ENCODE measurements at regions not wholly inside any gene's neighbourhood (a gene's known extent, or its start where the extent isn't known, plus 50 kb on each side); places are given as distances from the start of the nearest gene placed in this dataset.

DNA sequence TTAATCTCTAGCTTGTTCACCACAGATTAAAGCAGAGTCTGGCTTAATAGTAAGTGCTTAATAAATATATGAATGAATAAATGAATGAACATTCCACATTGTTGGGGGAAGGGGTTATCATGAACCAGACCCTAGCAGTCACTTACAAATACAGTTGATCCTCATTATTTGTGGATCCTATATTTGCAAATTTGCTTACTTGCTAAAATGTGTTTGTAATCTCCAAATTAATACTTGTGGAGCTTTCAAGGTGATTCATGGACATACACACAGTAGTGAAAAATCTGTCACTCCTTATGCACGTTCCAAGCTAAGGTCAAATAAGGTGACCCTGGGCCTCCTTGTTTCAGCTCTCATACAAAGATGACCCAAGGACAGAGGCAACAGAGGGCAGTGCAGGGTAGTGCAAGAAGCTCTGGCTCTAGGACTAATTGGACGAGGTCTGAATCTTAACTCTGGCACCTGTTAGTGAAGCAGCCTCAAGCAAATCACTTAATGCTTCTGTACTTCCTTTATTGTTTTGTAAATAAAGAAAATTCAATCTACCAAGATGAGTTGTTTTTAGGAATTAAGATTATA is 112.8 kb upstream of the C2CD4B start:
- no peak for TF ChIP-seq FOXM1 (IDR thresholded peaks at IDR 0.05; ENCODE audit: borderline replicate concordance, low read depth)
- TF ChIP-seq, protein P1, sequence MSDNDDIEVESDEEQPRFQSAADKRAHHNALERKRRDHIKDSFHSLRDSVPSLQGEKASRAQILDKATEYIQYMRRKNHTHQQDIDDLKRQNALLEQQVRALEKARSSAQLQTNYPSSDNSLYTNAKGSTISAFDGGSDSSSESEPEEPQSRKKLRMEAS (IDR thresholded peaks at IDR 0.05), result no peak
- no peak for TF ChIP-seq ZBTB7A (IDR thresholded peaks at IDR 0.05; ENCODE audit: low read depth)
- TF ChIP-seq EP300 (IDR thresholded peaks at IDR 0.05; ENCODE audit: borderline replicate concordance), result no peak
- TF ChIP-seq TCF12 (IDR thresholded peaks at IDR 0.05; ENCODE audit: low read depth), result no peak
- TF ChIP-seq NFIC (IDR thresholded peaks at IDR 0.05), result no peak
- TF ChIP-seq, protein P2, sequence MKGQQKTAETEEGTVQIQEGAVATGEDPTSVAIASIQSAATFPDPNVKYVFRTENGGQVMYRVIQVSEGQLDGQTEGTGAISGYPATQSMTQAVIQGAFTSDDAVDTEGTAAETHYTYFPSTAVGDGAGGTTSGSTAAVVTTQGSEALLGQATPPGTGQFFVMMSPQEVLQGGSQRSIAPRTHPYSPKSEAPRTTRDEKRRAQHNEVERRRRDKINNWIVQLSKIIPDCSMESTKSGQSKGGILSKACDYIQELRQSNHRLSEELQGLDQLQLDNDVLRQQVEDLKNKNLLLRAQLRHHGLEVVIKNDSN (IDR thresholded peaks at IDR 0.05), result no peak

DNA sequence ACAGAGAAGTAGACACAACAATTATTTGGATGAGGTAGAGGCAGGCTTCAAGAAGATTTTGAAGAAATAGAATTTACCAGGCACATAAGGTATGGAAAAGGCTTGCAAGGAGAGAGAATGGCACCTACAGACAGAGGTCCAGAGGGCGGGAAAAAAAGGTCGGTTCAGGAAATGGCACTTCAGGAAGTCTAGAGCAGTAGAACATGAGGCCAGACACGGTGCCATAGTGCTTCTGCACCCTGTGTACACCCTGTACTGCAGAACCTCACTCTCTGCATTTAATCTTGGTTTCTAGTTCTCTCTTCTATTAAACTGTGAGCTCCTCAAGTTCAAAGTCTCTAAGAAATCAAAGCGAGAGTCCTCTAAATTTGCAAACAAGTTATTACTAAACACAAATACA is 113.4 kb upstream of the C2CD4B start:
- TF ChIP-seq EGR1 (IDR thresholded peaks at IDR 0.05), result no peak
- TF ChIP-seq TCF12 (IDR thresholded peaks at IDR 0.05; ENCODE audit: low read depth), result no peak
- TF ChIP-seq, protein P2 (IDR thresholded peaks at IDR 0.05), result no peak
- no peak for TF ChIP-seq TEAD4 (IDR thresholded peaks at IDR 0.05)
- no peak for TF ChIP-seq FOXM1 (IDR thresholded peaks at IDR 0.05; ENCODE audit: borderline replicate concordance, low read depth)
- no peak for TF ChIP-seq EP300 (IDR thresholded peaks at IDR 0.05; ENCODE audit: borderline replicate concordance)

DNA sequence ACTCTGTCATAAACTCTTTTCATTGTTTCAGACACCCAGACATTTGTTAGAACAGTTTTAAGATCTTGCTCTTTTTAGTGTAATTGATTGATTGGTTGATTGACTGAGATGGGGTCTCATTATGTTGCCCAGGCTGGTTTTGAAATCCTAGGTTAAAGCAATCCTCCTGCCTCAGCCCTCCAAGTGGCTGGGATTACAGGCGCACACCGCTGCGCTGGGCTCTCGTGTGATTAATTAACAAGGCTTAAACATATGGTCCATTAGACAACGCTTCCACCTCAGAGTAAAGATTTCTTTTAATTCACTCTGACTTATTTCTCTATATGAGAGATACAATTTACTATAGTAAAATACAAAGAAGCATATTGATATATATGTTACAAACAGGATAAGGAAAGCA is 114.0 kb upstream of the C2CD4B start:
- TF ChIP-seq YY1 (IDR thresholded peaks at IDR 0.05; ENCODE audit: low read depth), result no peak
- TF ChIP-seq, protein P2 (IDR thresholded peaks at IDR 0.05), result no peak
- TF ChIP-seq, protein P1 (IDR thresholded peaks at IDR 0.05), result no peak

DNA sequence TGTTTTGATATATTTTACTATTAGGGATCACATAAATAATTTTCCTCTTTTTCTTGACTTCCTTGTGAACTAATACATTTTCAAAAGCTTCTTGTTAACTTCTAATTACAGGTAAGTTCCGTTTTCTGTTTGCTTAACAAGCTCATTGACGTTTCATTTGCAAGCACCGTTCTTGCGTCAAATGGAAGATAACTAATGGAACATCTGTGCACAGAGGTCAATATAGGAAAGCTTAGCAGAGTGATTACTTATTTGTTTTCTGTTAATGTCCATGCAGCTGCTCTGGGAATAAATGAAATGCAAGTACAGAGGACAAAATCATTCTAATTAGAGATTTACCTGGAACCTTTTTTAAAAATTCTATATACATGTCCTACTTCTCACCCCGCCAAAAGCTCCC is 115.5 kb upstream of the C2CD4B start:
- no peak for TF ChIP-seq RAD21 (IDR thresholded peaks at IDR 0.05; ENCODE audit: low read depth)
- no peak for TF ChIP-seq NFIC (IDR thresholded peaks at IDR 0.05)
- TF ChIP-seq CEBPB (IDR thresholded peaks at IDR 0.05), result no peak
- no peak for TF ChIP-seq YY1 (IDR thresholded peaks at IDR 0.05; ENCODE audit: low read depth)
- no peak for TF ChIP-seq EGR1 (IDR thresholded peaks at IDR 0.05)
- TF ChIP-seq TAF1 (IDR thresholded peaks at IDR 0.05; ENCODE audit: low read depth), result no peak
- TF ChIP-seq EP300 (IDR thresholded peaks at IDR 0.05; ENCODE audit: borderline replicate concordance), result no peak
- no peak for TF ChIP-seq ZBTB7A (IDR thresholded peaks at IDR 0.05; ENCODE audit: low read depth)

DNA sequence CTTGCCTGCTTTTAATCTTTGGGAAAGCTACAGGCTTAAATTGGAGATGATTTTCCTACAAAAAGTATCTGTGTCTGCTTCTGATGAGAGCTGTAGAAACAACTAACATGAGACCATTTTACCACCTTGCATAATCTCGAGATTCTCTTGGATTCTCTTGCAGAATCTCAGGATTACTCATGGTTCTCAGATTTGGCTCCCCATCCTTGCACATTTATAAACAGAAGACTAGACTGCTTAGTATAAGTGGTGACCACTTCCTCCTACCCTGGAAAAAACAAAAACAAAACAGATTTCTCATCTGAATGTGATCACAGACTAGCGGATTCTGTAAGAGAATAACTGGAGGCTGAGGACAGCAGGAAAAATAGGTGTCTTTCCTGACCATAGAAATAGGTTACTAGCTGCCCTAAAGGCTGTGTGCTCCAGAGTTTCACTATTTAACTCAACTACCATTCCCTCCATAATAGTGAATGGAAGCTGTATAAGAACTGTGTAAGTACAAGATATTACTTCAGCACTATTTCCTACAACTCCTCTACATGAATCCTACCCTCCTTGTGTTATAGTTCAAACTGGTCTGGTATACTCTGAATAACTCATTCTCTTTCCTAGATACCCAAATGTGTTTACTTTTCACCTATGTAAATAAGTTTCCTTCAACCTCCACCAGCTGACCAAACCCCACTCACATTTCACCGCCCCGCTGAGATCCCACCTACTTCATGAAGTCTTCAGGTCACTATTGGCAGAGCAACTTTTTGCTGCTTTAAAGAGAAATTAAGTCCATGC is 122.2 kb upstream of the C2CD4B start:
- TF ChIP-seq NFIC (IDR thresholded peaks at IDR 0.05) (no peak), FOXM1 (IDR thresholded peaks at IDR 0.05; ENCODE audit: borderline replicate concordance, low read depth) (no peak), EGR1 (IDR thresholded peaks at IDR 0.05) (no peak), TAF1 (IDR thresholded peaks at IDR 0.05; ENCODE audit: low read depth) (no peak), RAD21 (IDR thresholded peaks at IDR 0.05; ENCODE audit: low read depth) (no peak), TCF12 (IDR thresholded peaks at IDR 0.05; ENCODE audit: low read depth) (no peak), CREB1 (IDR thresholded peaks at IDR 0.05; ENCODE audit: low read depth) (no peak), EP300 (IDR thresholded peaks at IDR 0.05; ENCODE audit: borderline replicate concordance) (no peak), TEAD4 (IDR thresholded peaks at IDR 0.05) (no peak), CEBPB (IDR thresholded peaks at IDR 0.05) (no peak)
- TF ChIP-seq, protein P2 (IDR thresholded peaks at IDR 0.05), result no peak
- TF ChIP-seq, protein P3, sequence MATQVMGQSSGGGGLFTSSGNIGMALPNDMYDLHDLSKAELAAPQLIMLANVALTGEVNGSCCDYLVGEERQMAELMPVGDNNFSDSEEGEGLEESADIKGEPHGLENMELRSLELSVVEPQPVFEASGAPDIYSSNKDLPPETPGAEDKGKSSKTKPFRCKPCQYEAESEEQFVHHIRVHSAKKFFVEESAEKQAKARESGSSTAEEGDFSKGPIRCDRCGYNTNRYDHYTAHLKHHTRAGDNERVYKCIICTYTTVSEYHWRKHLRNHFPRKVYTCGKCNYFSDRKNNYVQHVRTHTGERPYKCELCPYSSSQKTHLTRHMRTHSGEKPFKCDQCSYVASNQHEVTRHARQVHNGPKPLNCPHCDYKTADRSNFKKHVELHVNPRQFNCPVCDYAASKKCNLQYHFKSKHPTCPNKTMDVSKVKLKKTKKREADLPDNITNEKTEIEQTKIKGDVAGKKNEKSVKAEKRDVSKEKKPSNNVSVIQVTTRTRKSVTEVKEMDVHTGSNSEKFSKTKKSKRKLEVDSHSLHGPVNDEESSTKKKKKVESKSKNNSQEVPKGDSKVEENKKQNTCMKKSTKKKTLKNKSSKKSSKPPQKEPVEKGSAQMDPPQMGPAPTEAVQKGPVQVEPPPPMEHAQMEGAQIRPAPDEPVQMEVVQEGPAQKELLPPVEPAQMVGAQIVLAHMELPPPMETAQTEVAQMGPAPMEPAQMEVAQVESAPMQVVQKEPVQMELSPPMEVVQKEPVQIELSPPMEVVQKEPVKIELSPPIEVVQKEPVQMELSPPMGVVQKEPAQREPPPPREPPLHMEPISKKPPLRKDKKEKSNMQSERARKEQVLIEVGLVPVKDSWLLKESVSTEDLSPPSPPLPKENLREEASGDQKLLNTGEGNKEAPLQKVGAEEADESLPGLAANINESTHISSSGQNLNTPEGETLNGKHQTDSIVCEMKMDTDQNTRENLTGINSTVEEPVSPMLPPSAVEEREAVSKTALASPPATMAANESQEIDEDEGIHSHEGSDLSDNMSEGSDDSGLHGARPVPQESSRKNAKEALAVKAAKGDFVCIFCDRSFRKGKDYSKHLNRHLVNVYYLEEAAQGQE (IDR thresholded peaks at IDR 0.05; ENCODE audit: low read depth), result no peak
- TF ChIP-seq, protein P1 (IDR thresholded peaks at IDR 0.05), result no peak

DNA sequence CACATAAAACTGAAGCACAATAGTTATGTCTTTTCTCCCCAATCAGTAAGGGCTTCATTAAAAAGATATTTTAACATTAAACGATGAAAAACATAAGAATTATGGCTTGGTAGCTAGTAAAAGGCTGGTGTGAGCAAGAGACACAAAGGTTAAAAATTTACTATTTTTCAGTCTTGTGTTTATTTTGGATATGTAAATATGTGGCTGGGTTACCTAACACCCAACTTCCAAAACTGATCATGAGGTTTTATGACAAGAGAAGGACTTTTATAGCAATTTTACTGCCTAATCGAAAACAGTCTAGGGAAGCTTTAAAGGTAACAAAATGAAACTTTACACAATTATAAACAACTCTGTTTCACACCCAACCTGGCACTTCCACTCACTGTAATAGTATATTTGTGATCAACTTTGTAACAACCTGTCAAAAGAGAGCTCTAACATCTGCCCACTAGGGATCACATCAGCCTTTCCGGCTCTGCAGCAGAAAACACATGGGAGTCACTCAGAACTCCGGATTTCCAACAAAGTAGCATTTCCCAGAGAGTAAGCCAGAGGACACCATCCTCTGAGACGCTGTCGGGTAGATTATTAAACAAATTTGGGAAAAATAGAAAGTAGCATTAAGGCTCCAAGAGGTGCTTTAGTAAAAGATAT is 123.4 kb upstream of the C2CD4B start:
- no peak for TF ChIP-seq CEBPB (IDR thresholded peaks at IDR 0.05)
- no peak for TF ChIP-seq EP300 (IDR thresholded peaks at IDR 0.05; ENCODE audit: borderline replicate concordance)
- TF ChIP-seq RAD21 (IDR thresholded peaks at IDR 0.05; ENCODE audit: low read depth), result no peak
- TF ChIP-seq CREB1 (IDR thresholded peaks at IDR 0.05; ENCODE audit: low read depth), result no peak
- TF ChIP-seq, protein P2 (IDR thresholded peaks at IDR 0.05), result no peak
- TF ChIP-seq, protein P1 (IDR thresholded peaks at IDR 0.05), result no peak
- no peak for TF ChIP-seq NFIC (IDR thresholded peaks at IDR 0.05)
- TF ChIP-seq TAF1 (IDR thresholded peaks at IDR 0.05; ENCODE audit: low read depth), result no peak
- TF ChIP-seq ZBTB7A (IDR thresholded peaks at IDR 0.05; ENCODE audit: low read depth), result no peak
- no peak for TF ChIP-seq YY1 (IDR thresholded peaks at IDR 0.05; ENCODE audit: low read depth)
- no peak for TF ChIP-seq TEAD4 (IDR thresholded peaks at IDR 0.05)
- no peak for TF ChIP-seq EGR1 (IDR thresholded peaks at IDR 0.05)
